ENCODE measurements at regions not wholly inside any gene's neighbourhood (a gene's known extent, or its start where the extent isn't known, plus 50 kb on each side); places are given as distances from the start of the nearest gene placed in this dataset.

GRCh38 chr5:122649080-122649479 lies 125.8 kb upstream of the SNX2 start:
- dilution Hi-C loops (cut with HindIII; ENCODE audit: low sequenced_read_pairs, unreplicated experiment) (no loop called here), intact Hi-C loops (cut with micrococcal nuclease) (no loop called here), in situ Hi-C loops (cut with MboI; ENCODE audit: low sequenced_read_pairs) (no loop called here)
- no peak overlapping the region for H3K14ac ChIP-seq (replicated peaks; ENCODE audit: low read depth, low read length)
- no peak overlapping the region for H4K8ac ChIP-seq (ENCODE audit: low read depth in 2 of 2, low read length in 2 of 2)
- no peak overlapping the region for H2BK15ac ChIP-seq (ENCODE audit: low read depth, low read length)
- no peaks in the 10 kb centered on the region for H3K4me1 ChIP-seq (ENCODE audit: control insufficient read depth, insufficient read depth, low read length)
- H3K9me3 ChIP-seq (ENCODE audit: control insufficient read depth, insufficient read depth, low read length) = no peaks in the 10 kb centered on the region
- no peak overlapping the region for H2BK120ac ChIP-seq (ENCODE audit: low read depth, low read length)
- H2AFZ ChIP-seq (replicated peaks; ENCODE audit: low read length, poor library complexity) = no peak overlapping the region
- H3K9me1 ChIP-seq (ENCODE audit: insufficient read depth, low read length) = no peaks in the 10 kb centered on the region
- no peaks in the 10 kb centered on the region for H3K27me3 ChIP-seq (ENCODE audit: control insufficient read depth, insufficient read depth, low read length)
- BruUV-seq (replicated peaks) = no TSS peak
- H4K20me1 ChIP-seq (ENCODE audit: insufficient read depth, low read length) = no peaks in the 10 kb centered on the region
- no peak overlapping the region for H3K4ac ChIP-seq (ENCODE audit: low read depth, low read length)
- H4K91ac ChIP-seq (ENCODE audit: insufficient read depth, low read depth, low read length) = no peak overlapping the region
- no peaks in the 10 kb centered on the region for H3K36me3 ChIP-seq (ENCODE audit: control insufficient read depth, insufficient read depth, low read length)
- H3K27ac ChIP-seq (ENCODE audit: insufficient read depth, low read length) = no peak overlapping the region
- no peak overlapping the region for H3K9ac ChIP-seq (ENCODE audit: low read depth, low read length)
- ATAC-seq (ENCODE audit: low read depth) (no peak), DNase-seq (no peak)
- TF ChIP-seq CHD1 (IDR thresholded peaks at IDR 0.05; ENCODE audit: low read depth, low read length) (no peak), FOS (IDR thresholded peaks at IDR 0.05; ENCODE audit: low read depth, low read length) (no peak), NFE2L2 (IDR thresholded peaks at IDR 0.05; ENCODE audit: low read depth, low read length) (no peak), USF2 (IDR thresholded peaks at IDR 0.05; ENCODE audit: low read depth, low read length) (no peak)
- CTCF ChIA-PET = no interaction called here
- H3K4me2 ChIP-seq (ENCODE audit: low read depth, low read length) = no peak overlapping the region
- H3K18ac ChIP-seq (ENCODE audit: low read depth, low read length) = no peak overlapping the region
- H3K56ac ChIP-seq (ENCODE audit: extremely low read depth, insufficient read depth, low read length) = no peak overlapping the region
- no peak overlapping the region for H2BK5ac ChIP-seq (ENCODE audit: low read depth, low read length, poor library complexity, severe bottlenecking)
- no CpG with 5 or more reads among the region's 3 CpGs for WGBS, 2 experiments (ENCODE audit: extremely low coverage in 2 of 2, insufficient read length in 1 of 2)
- POLR2A ChIA-PET (ENCODE audit: unreplicated experiment) = no interaction called here
- no peak overlapping the region for H3K23ac ChIP-seq (ENCODE audit: low read depth, low read length)
- H3K79me1 ChIP-seq (ENCODE audit: low read depth in 1 of 2, low read length in 2 of 2) = no peaks in the 10 kb centered on the region
- H4K5ac ChIP-seq (ENCODE audit: low read depth, low read length) = no peak overlapping the region
- no peak overlapping the region for H2AK9ac ChIP-seq (replicated peaks; ENCODE audit: low read depth, low read length, poor library complexity)
- no peak overlapping the region for H2BK20ac ChIP-seq (ENCODE audit: low read depth, low read length)
- no peak overlapping the region for H2AK5ac ChIP-seq (ENCODE audit: low read depth, low read length)
- no peak overlapping the region for H3K4me3 ChIP-seq (ENCODE audit: insufficient read depth, low read depth, low read length)

Measured in IMR-90 (cell line).